ENCODE measurements at regions not wholly inside any gene's neighbourhood (a gene's known extent, or its start where the extent isn't known, plus 50 kb on each side); places are given as distances from the start of the nearest gene placed in this dataset.

- Histone ChIP-seq H3K79me2 (ENCODE audit: control insufficient read depth, insufficient read depth, low read length) (no peaks in the 10 kb centered on the region), H3K9me3 (ENCODE audit: control insufficient read depth, insufficient read depth, low read depth, low read length) (no peaks in the 10 kb centered on the region), H3K27me3 (ENCODE audit: control insufficient read depth, insufficient read depth, low read length) (no peaks in the 10 kb centered on the region), H2AFZ (ENCODE audit: low read length) (no peak overlapping the region), H3K9ac (ENCODE audit: insufficient read depth, low read length) (no peak overlapping the region), H4K20me1 (ENCODE audit: control insufficient read depth, extremely low read depth, insufficient read depth, low read length) (no peaks in the 10 kb centered on the region), H3K4me3 (replicated peaks in 1 of 4; ENCODE audit: control extremely low read depth in 1 of 4, insufficient read depth in 1 of 4, low read depth in 3 of 4, low read length in 4 of 4) (no peak overlapping the region), H3K4me1 (ENCODE audit: control insufficient read depth, extremely low read depth, insufficient read depth, low read length) (no peaks in the 10 kb centered on the region), H3K36me3 (ENCODE audit: control insufficient read depth, insufficient read depth, low read length) (no peaks in the 10 kb centered on the region), H3K27ac (ENCODE audit: insufficient read depth, low read length) (no peak overlapping the region), H3K4me2 (ENCODE audit: extremely low read depth, insufficient read depth, low read length) (no peak overlapping the region)
- no peak for TF ChIP-seq CTCF (conservative IDR thresholded peaks at IDR 0.05 in 1 of 2, IDR thresholded peaks at IDR 0.05 in 1 of 2; ENCODE audit: low read depth in 1 of 2, low read length in 2 of 2)
- TF ChIP-seq EZH2 (IDR thresholded peaks at IDR 0.05; ENCODE audit: low read length, missing control alignments): no peak
- DNase-seq (ENCODE audit: low read depth in 2 of 2): peak; percentile 34 to 58
Measured at GRCh38 chr9:78898234-78898633, 601.3 kb downstream of the PSAT1 start.

- H3K27me3 ChIP-seq (ENCODE audit: control insufficient read depth, insufficient read depth, low read length): no peaks in the 10 kb centered on the region
- no peak overlapping the region for H3K4me3 ChIP-seq (replicated peaks in 1 of 4; ENCODE audit: control extremely low read depth in 1 of 4, insufficient read depth in 1 of 4, low read depth in 3 of 4, low read length in 4 of 4)
- no peaks in the 10 kb centered on the region for H3K4me1 ChIP-seq (ENCODE audit: control insufficient read depth, extremely low read depth, insufficient read depth, low read length)
- H2AFZ ChIP-seq (ENCODE audit: low read length): no peak overlapping the region
- TF ChIP-seq CTCF (conservative IDR thresholded peaks at IDR 0.05 in 1 of 2, IDR thresholded peaks at IDR 0.05 in 1 of 2; ENCODE audit: low read depth in 1 of 2, low read length in 2 of 2): no peak
- no peak for TF ChIP-seq EZH2 (IDR thresholded peaks at IDR 0.05; ENCODE audit: low read length, missing control alignments)
- no peaks in the 10 kb centered on the region for H3K36me3 ChIP-seq (ENCODE audit: control insufficient read depth, insufficient read depth, low read length)
- H3K4me2 ChIP-seq (ENCODE audit: extremely low read depth, insufficient read depth, low read length): no peak overlapping the region
- H4K20me1 ChIP-seq (ENCODE audit: control insufficient read depth, extremely low read depth, insufficient read depth, low read length): no peaks in the 10 kb centered on the region
- H3K9ac ChIP-seq (ENCODE audit: insufficient read depth, low read length): no peak overlapping the region
- no peak for DNase-seq (ENCODE audit: low read depth in 2 of 2)
- no peaks in the 10 kb centered on the region for H3K9me3 ChIP-seq (ENCODE audit: control insufficient read depth, insufficient read depth, low read depth, low read length)
- no peak overlapping the region for H3K27ac ChIP-seq (ENCODE audit: insufficient read depth, low read length)
- H3K79me2 ChIP-seq (ENCODE audit: control insufficient read depth, insufficient read depth, low read length): no peaks in the 10 kb centered on the region
Measured at GRCh38 chr9:78899006-78899405, 602.1 kb downstream of the PSAT1 start.

GRCh38 chr9:78900500-78900899, 603.6 kb downstream of the PSAT1 start:
- Histone ChIP-seq H3K27ac (ENCODE audit: insufficient read depth, low read length) (no peak overlapping the region), H3K27me3 (ENCODE audit: control insufficient read depth, insufficient read depth, low read length) (no peaks in the 10 kb centered on the region), H3K4me2 (ENCODE audit: extremely low read depth, insufficient read depth, low read length) (no peak overlapping the region), H3K79me2 (ENCODE audit: control insufficient read depth, insufficient read depth, low read length) (no peaks in the 10 kb centered on the region), H3K9ac (ENCODE audit: insufficient read depth, low read length) (no peak overlapping the region), H4K20me1 (ENCODE audit: control insufficient read depth, extremely low read depth, insufficient read depth, low read length) (no peaks in the 10 kb centered on the region), H3K36me3 (ENCODE audit: control insufficient read depth, insufficient read depth, low read length) (no peaks in the 10 kb centered on the region), H2AFZ (ENCODE audit: low read length) (no peak overlapping the region), H3K9me3 (ENCODE audit: control insufficient read depth, insufficient read depth, low read depth, low read length) (no peaks in the 10 kb centered on the region), H3K4me1 (ENCODE audit: control insufficient read depth, extremely low read depth, insufficient read depth, low read length) (no peaks in the 10 kb centered on the region), H3K4me3 (replicated peaks in 1 of 4; ENCODE audit: control extremely low read depth in 1 of 4, insufficient read depth in 1 of 4, low read depth in 3 of 4, low read length in 4 of 4) (no peak overlapping the region)
- peak in 1 of 2 donors; percentile 54 for DNase-seq (ENCODE audit: low read depth in 2 of 2)
- TF ChIP-seq CTCF (conservative IDR thresholded peaks at IDR 0.05 in 1 of 2, IDR thresholded peaks at IDR 0.05 in 1 of 2; ENCODE audit: low read depth in 1 of 2, low read length in 2 of 2): no peak
- TF ChIP-seq EZH2 (IDR thresholded peaks at IDR 0.05; ENCODE audit: low read length, missing control alignments): no peak
